ENCODE measurements at regions not wholly inside any gene's neighbourhood (a gene's known extent, or its start where the extent isn't known, plus 50 kb on each side); places are given as distances from the start of the nearest gene placed in this dataset.

GRCh38 chr15:70530017-70530499 lies 233.3 kb downstream of the UACA start:
- TF ChIP-seq SIN3A (IDR thresholded peaks at IDR 0.05; ENCODE audit: low read depth) (no peak), POLR2A (IDR thresholded peaks at IDR 0.05; ENCODE audit: borderline replicate concordance, extremely low read depth, insufficient read depth, insufficient read length) (no peak), CTCF (IDR thresholded peaks at IDR 0.05 in 2 of 3, conservative IDR thresholded peaks at IDR 0.05 in 1 of 3; ENCODE audit: borderline replicate concordance in 1 of 3, insufficient read depth in 1 of 3, low read depth in 2 of 3, low read length in 2 of 3) (no peak), YY1 (IDR thresholded peaks at IDR 0.05; ENCODE audit: extremely low read depth, insufficient replicate concordance, low read depth, low read length) (no peak), FOSL1 (IDR thresholded peaks at IDR 0.05; ENCODE audit: low read depth) (no peak), SP1 (IDR thresholded peaks at IDR 0.05; ENCODE audit: low read depth) (no peak), ZBTB33 (IDR thresholded peaks at IDR 0.05; ENCODE audit: extremely low read depth, insufficient replicate concordance, low read length) (no peak)
